ENCODE measurements at regions not wholly inside any gene's neighbourhood (a gene's known extent, or its start where the extent isn't known, plus 50 kb on each side); places are given as distances from the start of the nearest gene placed in this dataset.

DNA sequence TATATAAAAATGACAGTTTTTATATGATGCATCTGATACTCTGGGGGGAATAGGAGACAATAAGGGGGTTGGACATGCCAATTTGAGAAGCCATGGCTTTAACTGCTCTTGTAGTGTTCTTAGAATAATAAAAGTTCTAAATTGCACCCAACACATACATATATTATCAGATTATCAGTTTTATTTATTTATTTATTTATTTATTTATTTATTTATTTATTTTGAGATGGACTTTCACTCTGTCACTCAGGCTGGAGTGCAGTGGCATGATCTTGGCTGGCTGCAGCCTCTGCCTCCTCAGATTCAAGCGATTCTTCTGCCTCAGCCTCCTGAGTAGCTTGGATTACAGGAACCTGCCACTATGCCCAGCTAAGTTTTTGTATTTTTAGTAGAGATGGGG, 356.8 kb downstream of the TLL1 start:
- Mint-ChIP-seq H3K27ac (no peak overlapping the region), H3K4me3 (no peak overlapping the region), H3K9me3 (ENCODE audit: insufficient read depth) (no peaks in the 10 kb centered on the region), H3K4me1 (no peaks in the 10 kb centered on the region), H3K27me3 (no peaks in the 10 kb centered on the region)
- Histone ChIP-seq H3K4me3 (ENCODE audit: control extremely low read depth in 1 of 5, extremely low read depth in 1 of 5, insufficient read depth in 1 of 5, low read depth in 2 of 5, low read length in 4 of 5) (no peak overlapping the region), H3K9me3 (ENCODE audit: control extremely low read depth in 1 of 3, control insufficient read depth in 2 of 3, insufficient read depth in 1 of 3, low read length in 2 of 3) (peaks cover 0 to 12% (median 0%) of the 10 kb centered on the region in 3 donors), H3K4me1 (ENCODE audit: control insufficient read depth in 2 of 2, insufficient read depth in 2 of 2, low read length in 2 of 2) (no peaks in the 10 kb centered on the region), H3K9ac (ENCODE audit: low read length) (no peak overlapping the region), H3K36me3 (replicated peaks in 1 of 2; ENCODE audit: control extremely low read depth in 1 of 2, control insufficient read depth in 1 of 2, extremely low read depth in 1 of 2, insufficient read depth in 2 of 2, low read length in 1 of 2) (no peaks in the 10 kb centered on the region), H2AFZ (ENCODE audit: insufficient read depth, low read depth, low read length, poor library complexity, severe bottlenecking) (no peak overlapping the region), H4K20me1 (ENCODE audit: control insufficient read depth, insufficient read depth, low read length, poor library complexity, severe bottlenecking) (no peaks in the 10 kb centered on the region), H3K27me3 (replicated peaks in 1 of 4; ENCODE audit: control extremely low read depth in 1 of 4, control insufficient read depth in 3 of 4, insufficient read depth in 4 of 4, low read length in 3 of 4) (no peaks in the 10 kb centered on the region), H3K79me2 (ENCODE audit: control insufficient read depth, insufficient read depth, low read length) (no peaks in the 10 kb centered on the region), H3K4me2 (replicated peaks; ENCODE audit: low read depth, low read length, poor library complexity, severe bottlenecking) (no peak overlapping the region), H3K27ac (ENCODE audit: low read length in 2 of 2) (no peak overlapping the region)
- WGBS (ENCODE audit: insufficient coverage) = 100% methylated on average over 1 of the region's 1 CpG
- ATAC-seq (ENCODE audit: low read depth) (no peak), DNase-seq (no peak)
- TF ChIP-seq EZH2 (IDR thresholded peaks at IDR 0.05; ENCODE audit: borderline replicate concordance, insufficient read depth, low read depth, low read length, poor library complexity, severe bottlenecking) = no peak
- TF ChIP-seq, protein P1, sequence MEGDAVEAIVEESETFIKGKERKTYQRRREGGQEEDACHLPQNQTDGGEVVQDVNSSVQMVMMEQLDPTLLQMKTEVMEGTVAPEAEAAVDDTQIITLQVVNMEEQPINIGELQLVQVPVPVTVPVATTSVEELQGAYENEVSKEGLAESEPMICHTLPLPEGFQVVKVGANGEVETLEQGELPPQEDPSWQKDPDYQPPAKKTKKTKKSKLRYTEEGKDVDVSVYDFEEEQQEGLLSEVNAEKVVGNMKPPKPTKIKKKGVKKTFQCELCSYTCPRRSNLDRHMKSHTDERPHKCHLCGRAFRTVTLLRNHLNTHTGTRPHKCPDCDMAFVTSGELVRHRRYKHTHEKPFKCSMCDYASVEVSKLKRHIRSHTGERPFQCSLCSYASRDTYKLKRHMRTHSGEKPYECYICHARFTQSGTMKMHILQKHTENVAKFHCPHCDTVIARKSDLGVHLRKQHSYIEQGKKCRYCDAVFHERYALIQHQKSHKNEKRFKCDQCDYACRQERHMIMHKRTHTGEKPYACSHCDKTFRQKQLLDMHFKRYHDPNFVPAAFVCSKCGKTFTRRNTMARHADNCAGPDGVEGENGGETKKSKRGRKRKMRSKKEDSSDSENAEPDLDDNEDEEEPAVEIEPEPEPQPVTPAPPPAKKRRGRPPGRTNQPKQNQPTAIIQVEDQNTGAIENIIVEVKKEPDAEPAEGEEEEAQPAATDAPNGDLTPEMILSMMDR (IDR thresholded peaks at IDR 0.05) = no peak
- ChIA-PET CTCF (no interaction called here), POLR2A (no interaction called here)
- intact Hi-C loops (cut with micrococcal nuclease) = no loop called here

DNA sequence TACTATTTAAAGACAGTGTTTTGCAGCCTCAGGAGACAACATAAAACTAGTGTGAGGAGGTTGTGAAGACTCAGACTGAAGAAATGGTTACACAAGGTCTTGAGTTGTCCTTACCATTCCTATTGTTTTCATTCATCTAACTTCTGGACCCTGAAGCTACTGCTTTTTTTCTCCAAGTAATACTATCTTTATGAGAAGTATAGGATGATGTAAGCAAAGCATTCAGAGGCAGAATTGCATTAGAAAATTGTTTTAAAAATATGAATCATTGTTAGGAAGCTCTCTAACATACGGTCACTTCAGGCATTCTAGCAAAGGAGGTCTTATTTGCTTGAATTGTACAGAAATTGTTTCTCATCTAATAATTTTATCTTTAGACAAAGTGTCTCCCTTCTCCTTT, 357.8 kb downstream of the TLL1 start:
- no peaks in the 10 kb centered on the region for H3K27me3 ChIP-seq (replicated peaks in 1 of 4; ENCODE audit: control extremely low read depth in 1 of 4, control insufficient read depth in 3 of 4, insufficient read depth in 4 of 4, low read length in 3 of 4)
- intact Hi-C loops (cut with micrococcal nuclease) = no loop called here
- Mint-ChIP-seq H3K27me3 (no peaks in the 10 kb centered on the region), H3K4me3 (no peak overlapping the region), H3K27ac (no peak overlapping the region), H3K9me3 (ENCODE audit: insufficient read depth) (no peaks in the 10 kb centered on the region), H3K4me1 (no peaks in the 10 kb centered on the region)
- no peak overlapping the region for H3K4me3 ChIP-seq (ENCODE audit: control extremely low read depth in 1 of 5, extremely low read depth in 1 of 5, insufficient read depth in 1 of 5, low read depth in 2 of 5, low read length in 4 of 5)
- DNase-seq = no peak
- H3K4me1 ChIP-seq (ENCODE audit: control insufficient read depth in 2 of 2, insufficient read depth in 2 of 2, low read length in 2 of 2) = no peaks in the 10 kb centered on the region
- H3K9ac ChIP-seq (ENCODE audit: low read length) = no peak overlapping the region
- POLR2A ChIA-PET = no interaction called here
- no peak for TF ChIP-seq EZH2 (IDR thresholded peaks at IDR 0.05; ENCODE audit: borderline replicate concordance, insufficient read depth, low read depth, low read length, poor library complexity, severe bottlenecking)
- TF ChIP-seq, protein P1 (IDR thresholded peaks at IDR 0.05) = no peak
- no peaks in the 10 kb centered on the region for H4K20me1 ChIP-seq (ENCODE audit: control insufficient read depth, insufficient read depth, low read length, poor library complexity, severe bottlenecking)
- no peak overlapping the region for H2AFZ ChIP-seq (ENCODE audit: insufficient read depth, low read depth, low read length, poor library complexity, severe bottlenecking)
- no CpG with 5 or more reads among the region's 1 CpG for WGBS (ENCODE audit: insufficient coverage)
- no peak overlapping the region for H3K4me2 ChIP-seq (replicated peaks; ENCODE audit: low read depth, low read length, poor library complexity, severe bottlenecking)
- ATAC-seq (ENCODE audit: low read depth) = no peak
- no peaks in the 10 kb centered on the region for H3K36me3 ChIP-seq (replicated peaks in 1 of 2; ENCODE audit: control extremely low read depth in 1 of 2, control insufficient read depth in 1 of 2, extremely low read depth in 1 of 2, insufficient read depth in 2 of 2, low read length in 1 of 2)
- peaks cover 0 to 12% (median 0%) of the 10 kb centered on the region in 3 donors for H3K9me3 ChIP-seq (ENCODE audit: control extremely low read depth in 1 of 3, control insufficient read depth in 2 of 3, insufficient read depth in 1 of 3, low read length in 2 of 3)
- H3K79me2 ChIP-seq (ENCODE audit: control insufficient read depth, insufficient read depth, low read length) = no peaks in the 10 kb centered on the region
- no peak overlapping the region for H3K27ac ChIP-seq (ENCODE audit: low read length in 2 of 2)
- CTCF ChIA-PET = no interaction called here
